DOHH2 (cell line): ENCODE measurements at regions not wholly inside any gene's neighbourhood (a gene's known extent, or its start where the extent isn't known, plus 50 kb on each side); places are given as distances from the start of the nearest gene placed in this dataset.

Experiments
- CTCF ChIP-seq: fragments of 200-600 bp; sonication (generic); IDR thresholded peaks from one replicate; pipeline ENCODE4 v1.5.1; 2014; ENCODE audit warnings: antibody characterized with exemption, mild to moderate bottlenecking, low read depth, low read length; ENCODE audit not compliant: poor library complexity, severe bottlenecking
- EZH2phosphoT487 ChIP-seq: fragments of 200-600 bp; sonication (generic); IDR thresholded peaks from 2 replicates; pipeline ENCODE4 v1.6.1; 2017; ENCODE audit warnings: borderline replicate concordance, mild to moderate bottlenecking, antibody characterized with exemption, low read length, moderate library complexity, mixed read lengths

- TF ChIP-seq CTCF (no peak), EZH2phosphoT487 (no peak)
Observed at GRCh38 chr3:16067837-16068471, 106.5 kb upstream of the GALNT15 start.
